Fibroblast of lung (primary cell): ENCODE measurements at regions not wholly inside any gene's neighbourhood (a gene's known extent, or its start where the extent isn't known, plus 50 kb on each side); places are given as distances from the start of the nearest gene placed in this dataset.
A peak's percentile ranks its signal among the peaks of the same experiment; 100 is the strongest.

Experiments
- DNase-seq, 2 donors: peaks; one replicate each; pipeline versions ENCODE4 v3.0.0 to v3.0.0-alpha.2; 2010; ENCODE audit warnings: low read depth in 2 of 2
- H2AFZ ChIP-seq: 2 replicates; pipeline ENCODE4 v1.5.1; 2012; ENCODE audit warnings: low read length, control low read depth, inconsistent platforms
- H3K27ac ChIP-seq: 2 replicates; pipeline ENCODE4 v1.5.1; 2011; ENCODE audit warnings: low read length, control low read depth; ENCODE audit not compliant: insufficient read depth
- H3K27me3 ChIP-seq: 2 replicates; pipeline ENCODE4 v1.5.1; 2011; ENCODE audit warnings: mild to moderate bottlenecking, low read length; ENCODE audit not compliant: control insufficient read depth, insufficient read depth
- H3K36me3 ChIP-seq: 2 replicates; pipeline ENCODE4 v1.5.1; 2011; ENCODE audit warnings: low read length; ENCODE audit not compliant: control insufficient read depth, insufficient read depth
- H3K4me1 ChIP-seq: 2 replicates; pipeline ENCODE4 v1.5.1; 2011; ENCODE audit warnings: low read length; ENCODE audit not compliant: control insufficient read depth, insufficient read depth; ENCODE audit errors: extremely low read depth
- H3K4me2 ChIP-seq: 2 replicates; pipeline ENCODE4 v1.5.1; 2011; ENCODE audit warnings: low read length, control low read depth; ENCODE audit not compliant: insufficient read depth; ENCODE audit errors: extremely low read depth
- H3K4me3 ChIP-seq, 4 experiments: fragments of 200-600 bp in 1 of 4; sonication (generic) in 1 of 4; replicated peaks in 1 of 4; 2 replicates each; pipeline ENCODE4 v1.5.1; 2011 to 2016; ENCODE audit warnings: low read length in 4 of 4, low read depth in 3 of 4, mild to moderate bottlenecking in 3 of 4, control low read depth in 2 of 4, inconsistent platforms in 1 of 4, mixed read lengths in 1 of 4; ENCODE audit not compliant: insufficient read depth in 1 of 4; ENCODE audit errors: control extremely low read depth in 1 of 4
- H3K79me2 ChIP-seq: 2 replicates; pipeline ENCODE4 v1.5.1; 2012; ENCODE audit warnings: mild to moderate bottlenecking, low read length, inconsistent platforms; ENCODE audit not compliant: control insufficient read depth, insufficient read depth
- H3K9ac ChIP-seq: 2 replicates; pipeline ENCODE4 v1.5.1; 2011; ENCODE audit warnings: mild to moderate bottlenecking, low read length, control low read depth; ENCODE audit not compliant: insufficient read depth
- H3K9me3 ChIP-seq: 2 replicates; pipeline ENCODE4 v1.5.1; 2012; ENCODE audit warnings: low read depth, low read length; ENCODE audit not compliant: control insufficient read depth, insufficient read depth
- H4K20me1 ChIP-seq: 2 replicates; pipeline ENCODE4 v1.5.1; 2011; ENCODE audit warnings: low read length; ENCODE audit not compliant: control insufficient read depth, insufficient read depth; ENCODE audit errors: extremely low read depth
- EZH2 ChIP-seq: IDR thresholded peaks from 2 replicates; pipeline ENCODE4 v1.5.1; 2012; ENCODE audit warnings: low read length, control low read depth, mild to moderate bottlenecking; ENCODE audit errors: missing control alignments
- TF ChIP-seq, protein P1 (sequence below), 2 donors: IDR thresholded peaks in 1 of 2; conservative IDR thresholded peaks in 1 of 2; 1 replicate in 1 of 2; 2 replicates in 1 of 2; pipeline ENCODE4 v1.5.1; 2011 to 2012; ENCODE audit warnings: low read length in 2 of 2, control low read depth in 1 of 2, inconsistent platforms in 1 of 2, low read depth in 1 of 2, mild to moderate bottlenecking in 1 of 2

- TF ChIP-seq EZH2, result no peak
- TF ChIP-seq, protein P1, sequence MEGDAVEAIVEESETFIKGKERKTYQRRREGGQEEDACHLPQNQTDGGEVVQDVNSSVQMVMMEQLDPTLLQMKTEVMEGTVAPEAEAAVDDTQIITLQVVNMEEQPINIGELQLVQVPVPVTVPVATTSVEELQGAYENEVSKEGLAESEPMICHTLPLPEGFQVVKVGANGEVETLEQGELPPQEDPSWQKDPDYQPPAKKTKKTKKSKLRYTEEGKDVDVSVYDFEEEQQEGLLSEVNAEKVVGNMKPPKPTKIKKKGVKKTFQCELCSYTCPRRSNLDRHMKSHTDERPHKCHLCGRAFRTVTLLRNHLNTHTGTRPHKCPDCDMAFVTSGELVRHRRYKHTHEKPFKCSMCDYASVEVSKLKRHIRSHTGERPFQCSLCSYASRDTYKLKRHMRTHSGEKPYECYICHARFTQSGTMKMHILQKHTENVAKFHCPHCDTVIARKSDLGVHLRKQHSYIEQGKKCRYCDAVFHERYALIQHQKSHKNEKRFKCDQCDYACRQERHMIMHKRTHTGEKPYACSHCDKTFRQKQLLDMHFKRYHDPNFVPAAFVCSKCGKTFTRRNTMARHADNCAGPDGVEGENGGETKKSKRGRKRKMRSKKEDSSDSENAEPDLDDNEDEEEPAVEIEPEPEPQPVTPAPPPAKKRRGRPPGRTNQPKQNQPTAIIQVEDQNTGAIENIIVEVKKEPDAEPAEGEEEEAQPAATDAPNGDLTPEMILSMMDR (conservative IDR thresholded peaks at IDR 0.05 in 1 of 2, IDR thresholded peaks at IDR 0.05 in 1 of 2; ENCODE audit: low read depth in 1 of 2, low read length in 2 of 2), result no peak
- no peak overlapping the region for H3K4me2 ChIP-seq
- H3K36me3 ChIP-seq, result no peaks in the 10 kb centered on the region
- H3K4me1 ChIP-seq, result no peaks in the 10 kb centered on the region
- peaks cover 3% of the 10 kb centered on the region for H3K27me3 ChIP-seq
- H3K27ac ChIP-seq, result no peak overlapping the region
- H3K4me3 ChIP-seq, result no peak overlapping the region
- no peak for DNase-seq
- H3K9me3 ChIP-seq, result no peaks in the 10 kb centered on the region
- H4K20me1 ChIP-seq, result no peaks in the 10 kb centered on the region
- H3K79me2 ChIP-seq, result no peaks in the 10 kb centered on the region
- H3K9ac ChIP-seq, result no peak overlapping the region
- no peak overlapping the region for H2AFZ ChIP-seq
These were observed 145.2 kb upstream of the ANKRD28 start for GRCh38 chr3:15942936-15943335.

- Histone ChIP-seq H3K27ac (no peak overlapping the region), H3K79me2 (no peaks in the 10 kb centered on the region), H3K9me3 (no peaks in the 10 kb centered on the region), H3K27me3 (no peaks in the 10 kb centered on the region), H3K4me2 (no peak overlapping the region), H3K36me3 (no peaks in the 10 kb centered on the region), H2AFZ (no peak overlapping the region), H3K4me3 (no peak overlapping the region), H3K9ac (no peak overlapping the region), H4K20me1 (no peaks in the 10 kb centered on the region), H3K4me1 (no peaks in the 10 kb centered on the region)
- DNase-seq, result peak in 1 of 2 donors; percentile 18
- TF ChIP-seq EZH2, result no peak
- TF ChIP-seq, protein P1 (conservative IDR thresholded peaks at IDR 0.05 in 1 of 2, IDR thresholded peaks at IDR 0.05 in 1 of 2; ENCODE audit: low read depth in 1 of 2, low read length in 2 of 2), result no peak
These were observed 150.6 kb upstream of the ANKRD28 start for GRCh38 chr3:15948388-15948787.

GRCh38 chr3:15952543-15953175 is 154.9 kb upstream of the ANKRD28 start:
- no peak overlapping the region for H2AFZ ChIP-seq

More at GRCh38 chr3:15952543-15953175, 154.9 kb upstream of the ANKRD28 start:
- Histone ChIP-seq H3K4me3 (no peak overlapping the region), H4K20me1 (no peaks in the 10 kb centered on the region), H3K4me1 (no peaks in the 10 kb centered on the region), H3K79me2 (no peaks in the 10 kb centered on the region), H3K36me3 (no peaks in the 10 kb centered on the region), H3K4me2 (no peak overlapping the region), H3K27ac (no peak overlapping the region), H3K9me3 (no peaks in the 10 kb centered on the region), H3K27me3 (no peaks in the 10 kb centered on the region), H3K9ac (no peak overlapping the region)
- no peak for TF ChIP-seq EZH2
- TF ChIP-seq, protein P1 (conservative IDR thresholded peaks at IDR 0.05 in 1 of 2, IDR thresholded peaks at IDR 0.05 in 1 of 2; ENCODE audit: low read depth in 1 of 2, low read length in 2 of 2), result no peak
- DNase-seq, result peak; percentile 19 to 40
